M059J (cell line): ENCODE measurements at regions not wholly inside any gene's neighbourhood (a gene's known extent, or its start where the extent isn't known, plus 50 kb on each side); places are given as distances from the start of the nearest gene placed in this dataset.

Experiments used
- DNase-seq: peaks from one replicate; pipeline ENCODE4 v3.0.0-alpha.2; 2012; ENCODE audit warnings: low read depth

DNA sequence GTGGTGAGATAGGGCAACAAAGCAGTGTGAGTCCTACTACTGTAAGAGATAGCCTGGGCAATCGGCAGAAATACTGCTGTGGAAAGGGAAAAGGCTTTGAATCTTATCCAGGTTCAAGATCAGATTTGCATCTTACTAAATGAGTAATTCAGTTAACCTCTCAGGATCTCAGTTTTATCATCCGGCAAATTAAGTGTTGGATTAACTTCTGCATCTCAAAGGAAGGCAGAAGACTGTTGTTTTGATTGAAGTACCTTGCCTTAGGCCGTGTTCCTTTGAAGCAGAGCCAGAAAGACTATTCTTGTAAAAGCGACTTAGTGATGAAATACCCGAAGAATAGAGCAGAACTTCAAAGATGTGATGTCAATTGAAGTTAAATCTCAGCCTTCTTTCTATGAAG is 612.9 kb upstream of the USP24 start:
- peak; percentile 95 for DNase-seq

DNA sequence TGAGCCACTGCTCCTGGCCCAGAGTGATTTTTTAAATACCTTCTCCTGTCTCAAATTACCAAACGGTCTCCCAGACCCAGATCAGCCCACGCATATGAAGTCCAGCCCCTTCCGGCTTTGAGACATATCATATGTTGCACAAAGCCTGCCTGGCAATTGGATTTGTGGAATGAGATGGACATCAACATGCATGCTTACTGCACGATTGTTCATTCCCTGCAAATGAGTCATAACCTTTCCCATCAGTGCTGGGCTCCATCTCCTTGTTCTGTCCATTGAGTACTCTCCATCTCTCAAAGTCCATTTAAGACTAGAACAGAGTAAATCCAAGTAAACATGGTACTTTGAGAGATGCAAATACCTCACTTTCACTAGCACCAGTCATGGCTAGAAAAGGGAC is 612.2 kb upstream of the USP24 start:
- peak; percentile 99 for DNase-seq

GRCh38 chr1:55826381-55827080 is 611.4 kb upstream of the USP24 start:
- DNase-seq: peak; percentile 36

DNA sequence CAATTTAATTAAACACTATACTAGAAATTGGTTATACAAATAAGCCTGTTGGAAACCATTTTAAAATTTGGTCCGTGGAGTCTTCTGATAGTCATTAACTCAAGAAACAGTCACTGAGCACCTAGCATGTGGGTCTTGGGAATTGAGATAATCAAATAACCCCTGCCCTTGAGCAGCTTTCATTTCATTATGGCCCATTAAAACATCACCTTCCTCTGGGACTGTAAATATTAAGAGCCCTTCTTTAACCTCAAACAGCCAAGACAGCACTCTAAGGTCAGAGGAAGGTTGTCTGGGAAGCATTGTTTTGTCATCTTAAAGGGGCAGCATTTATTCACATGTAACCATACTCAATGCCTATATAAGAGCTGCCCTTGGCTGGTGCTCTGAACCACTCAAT is 610.3 kb upstream of the USP24 start:
- DNase-seq: no peak

DNA sequence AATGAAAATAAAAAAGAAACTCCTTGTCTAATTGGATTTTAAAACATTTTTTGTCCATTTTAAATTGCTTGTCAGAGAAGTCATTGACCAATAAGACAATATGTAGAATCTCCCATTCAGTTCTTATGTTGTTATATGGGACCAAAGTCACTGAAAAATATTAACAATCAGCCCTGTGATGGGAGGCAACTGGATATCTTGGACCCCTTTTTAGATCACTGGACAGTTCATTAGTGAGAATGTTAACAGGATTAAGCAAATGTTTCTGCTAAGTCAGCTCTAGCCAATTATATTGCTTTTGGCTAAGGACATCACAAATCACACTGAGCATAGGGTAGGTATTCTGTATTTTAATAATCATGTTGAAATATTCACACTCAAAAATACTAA is 609.1 kb upstream of the USP24 start:
- DNase-seq: no peak

DNA sequence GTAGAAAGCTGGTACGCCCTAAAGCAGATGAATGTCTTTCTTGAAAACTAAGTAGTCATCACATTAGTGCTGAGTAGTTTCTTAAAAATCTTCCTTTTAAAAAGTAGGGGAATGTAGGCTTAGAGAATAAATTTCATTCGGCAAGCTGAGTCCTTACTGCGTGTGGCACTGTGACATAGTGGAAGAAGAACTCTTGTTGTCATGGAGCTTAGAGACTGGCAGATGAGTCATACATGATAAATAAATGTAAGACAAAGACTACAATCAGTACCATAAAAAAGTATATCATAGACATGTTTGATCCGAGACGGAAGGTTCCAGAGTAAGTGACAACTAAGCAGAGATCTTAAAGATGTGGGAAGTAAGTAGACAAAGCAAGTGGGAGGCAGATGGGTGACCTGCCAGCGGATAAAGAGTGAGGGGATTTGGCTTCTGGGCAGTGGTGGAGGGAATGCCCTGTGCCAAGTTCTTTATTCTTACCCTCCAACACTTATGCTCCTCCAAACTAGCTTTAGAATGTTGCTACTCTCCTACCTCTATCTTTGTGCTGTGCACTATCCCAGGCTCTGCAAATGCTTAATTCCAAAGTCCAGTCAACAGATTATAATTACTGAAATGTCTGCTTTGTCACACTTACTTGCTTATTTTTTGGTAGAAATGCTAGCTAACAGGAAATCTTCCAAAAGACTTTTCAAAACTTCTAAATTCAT is 608.5 kb upstream of the USP24 start:
- peak; percentile 75 for DNase-seq

- DNase-seq: no peak
Measured at GRCh38 chr1:55822891-55823290, 607.7 kb upstream of the USP24 start.

DNA sequence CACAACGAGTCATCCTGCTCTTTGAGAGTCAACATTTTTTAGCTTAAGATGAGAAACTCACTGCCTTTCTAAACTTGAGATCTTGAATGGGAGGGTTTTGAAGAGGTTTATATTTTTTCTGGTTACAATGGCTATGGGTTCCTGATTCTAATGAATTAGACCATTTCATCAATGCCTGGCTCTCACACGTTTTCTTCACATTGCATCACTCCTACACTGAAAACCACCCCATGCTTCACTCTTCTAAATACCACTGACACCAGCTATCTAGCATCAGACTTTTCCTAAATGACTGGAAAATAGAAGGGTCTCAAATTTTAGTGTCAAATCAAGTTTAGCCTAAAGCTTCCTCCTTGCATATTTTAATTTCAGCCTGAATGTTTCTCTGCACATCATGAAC is 606.1 kb upstream of the USP24 start:
- DNase-seq: no peak

GRCh38 chr1:55820501-55820900 is 605.3 kb upstream of the USP24 start:
- no peak for DNase-seq

DNA sequence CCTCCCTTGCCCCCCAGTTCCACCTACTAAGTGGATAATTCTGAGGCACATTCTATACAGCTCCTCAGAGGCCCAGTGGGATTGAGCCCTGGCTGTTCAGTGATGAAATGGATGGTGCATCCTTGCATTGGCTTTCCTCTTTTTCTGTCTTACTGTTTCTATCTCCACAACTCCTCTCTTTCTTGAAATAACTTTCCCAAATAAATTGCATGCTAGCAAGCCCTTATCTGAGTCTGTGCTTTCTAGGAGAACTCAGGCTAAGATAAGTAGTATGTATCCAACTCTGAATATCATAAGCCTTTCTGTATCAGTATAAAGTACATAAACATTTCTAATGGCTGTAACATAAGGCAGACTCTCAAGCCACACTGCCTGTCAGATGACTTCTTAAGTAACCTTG is 603.8 kb upstream of the USP24 start:
- DNase-seq: no peak

GRCh38 chr1:55816456-55817426 is 601.6 kb upstream of the USP24 start:
- DNase-seq: peak; percentile 72

GRCh38 chr1:55815745-55816455 is 600.7 kb upstream of the USP24 start:
- no peak for DNase-seq

DNA sequence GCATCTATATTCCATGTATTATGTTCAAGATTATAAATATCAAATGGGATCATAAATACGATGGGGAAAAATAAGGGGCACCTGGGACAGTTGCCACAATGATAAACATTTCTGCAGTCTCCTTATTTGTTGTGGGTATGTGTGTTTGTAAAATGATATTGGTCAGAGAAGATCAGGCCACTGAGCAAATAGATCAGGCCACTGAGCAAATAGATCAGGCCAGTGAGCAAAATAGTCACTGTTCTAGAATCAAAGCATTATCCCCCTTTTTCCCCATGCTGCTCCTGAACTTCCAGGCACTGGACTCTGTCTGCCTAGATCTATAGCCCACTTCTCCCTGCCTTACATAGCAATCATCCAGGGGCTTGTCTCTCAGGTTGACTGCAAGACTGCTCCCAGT is 599.8 kb upstream of the USP24 start:
- DNase-seq: no peak

- DNase-seq: peak; percentile 48
Measured at GRCh38 chr1:55813618-55814017, 598.5 kb upstream of the USP24 start.

DNA sequence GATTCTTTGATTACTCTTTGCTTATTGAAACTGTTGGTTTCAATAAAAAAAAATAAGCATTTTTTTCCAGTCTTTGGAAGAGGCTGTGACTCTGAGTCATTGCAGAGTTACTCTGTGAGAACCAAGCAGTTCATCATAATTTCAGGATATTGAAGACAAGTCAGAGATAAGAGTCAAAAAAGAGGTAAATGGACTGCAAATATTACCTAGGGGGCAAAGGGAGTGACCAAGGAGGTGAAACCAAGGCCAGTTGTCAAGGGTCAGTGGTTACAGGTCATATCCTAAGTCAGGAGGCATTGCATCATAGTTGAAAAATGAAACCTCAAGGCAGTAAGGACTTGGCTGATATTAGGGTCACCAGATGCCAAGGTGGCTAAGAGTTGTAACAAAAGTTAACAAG is 597.1 kb upstream of the USP24 start:
- peak; percentile 56 for DNase-seq

- no peak for DNase-seq
Measured at GRCh38 chr1:55808263-55808662, 593.1 kb upstream of the USP24 start.

GRCh38 chr1:55803429-55803828 is 588.3 kb upstream of the USP24 start:
- DNase-seq: no peak

DNA sequence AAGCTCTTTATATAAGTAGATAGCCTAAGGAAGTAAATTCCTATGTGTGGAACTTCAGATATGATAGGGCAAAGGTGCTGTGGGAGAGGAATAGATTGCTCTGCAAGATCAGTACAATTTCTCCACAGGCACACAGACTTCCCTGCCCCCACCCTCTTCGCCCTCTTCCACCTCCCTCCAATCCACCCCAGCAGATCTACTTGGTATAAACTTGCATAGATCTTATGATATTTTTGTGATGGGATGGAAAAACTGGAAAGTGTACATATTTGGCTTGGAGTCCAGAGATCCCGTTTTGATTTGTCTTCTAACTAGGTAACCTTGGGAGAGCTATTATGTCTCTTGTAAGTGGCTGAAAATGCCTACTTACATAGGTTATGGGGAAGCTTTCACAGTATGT is 586.3 kb upstream of the USP24 start:
- no peak for DNase-seq

- no peak for DNase-seq
Measured at GRCh38 chr1:55800503-55800902, 585.3 kb upstream of the USP24 start.

DNA sequence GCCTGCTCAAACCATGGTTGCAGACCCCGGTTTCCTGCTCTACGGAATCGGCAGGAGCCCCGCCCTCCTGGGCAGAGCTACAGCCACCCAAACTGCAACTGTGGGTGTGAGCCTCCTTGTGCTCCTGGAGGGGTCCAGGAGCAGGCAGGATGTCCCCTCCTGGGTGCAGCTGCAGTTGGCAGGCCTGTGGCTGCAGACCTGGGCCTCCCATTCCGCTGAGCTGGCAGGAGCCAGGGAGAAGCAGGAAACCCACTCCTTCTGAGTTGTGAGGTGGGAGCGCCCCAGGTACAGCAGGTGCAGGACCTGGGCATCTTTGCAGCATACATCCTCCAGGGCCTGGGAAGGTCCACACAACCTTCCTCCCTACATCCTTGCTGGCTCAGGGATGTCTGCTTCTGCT is 578.7 kb upstream of the USP24 start:
- DNase-seq: no peak

DNA sequence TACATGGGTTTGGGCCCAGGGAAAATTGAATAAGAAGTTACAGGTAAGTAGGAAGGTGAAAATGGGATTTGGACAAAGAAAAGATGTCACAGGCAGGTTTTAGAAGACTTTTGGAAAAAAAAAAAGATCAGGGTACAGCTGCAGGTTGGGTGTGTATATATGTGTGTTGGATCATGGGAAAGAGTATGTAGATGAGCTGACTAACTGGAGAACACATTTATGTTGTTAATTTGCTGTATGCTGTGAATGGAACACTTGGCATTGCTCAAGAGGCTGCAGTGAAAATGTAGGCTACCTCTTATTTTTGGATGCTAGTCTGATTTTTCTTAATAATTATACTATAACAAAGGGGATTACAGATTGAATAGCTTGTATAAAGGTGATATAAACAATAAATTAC is 577.7 kb upstream of the USP24 start:
- no peak for DNase-seq

GRCh38 chr1:55789466-55789865 is 574.3 kb upstream of the USP24 start:
- peak; percentile 85 for DNase-seq
